OCI-LY7 (cell line): ENCODE measurements at regions not wholly inside any gene's neighbourhood (a gene's known extent, or its start where the extent isn't known, plus 50 kb on each side); places are given as distances from the start of the nearest gene placed in this dataset.

ENCODE experiments used
- EZH2phosphoT487 ChIP-seq: fragments of 200-600 bp; sonication (generic); IDR thresholded peaks from 2 replicates; pipeline ENCODE4 v1.6.1; 2018; ENCODE audit warnings: low read depth, borderline replicate concordance, mild to moderate bottlenecking, mixed run types, antibody characterized with exemption, low read length, moderate library complexity, mixed read lengths
- TF ChIP-seq, protein P1 (sequence below): fragments of 200-600 bp; sonication (generic); conservative IDR thresholded peaks from 2 replicates; pipeline ENCODE4 v1.5.1; 2014; ENCODE audit warnings: mild to moderate bottlenecking, antibody characterized with exemption, low read length, moderate library complexity, mixed read lengths

DNA sequence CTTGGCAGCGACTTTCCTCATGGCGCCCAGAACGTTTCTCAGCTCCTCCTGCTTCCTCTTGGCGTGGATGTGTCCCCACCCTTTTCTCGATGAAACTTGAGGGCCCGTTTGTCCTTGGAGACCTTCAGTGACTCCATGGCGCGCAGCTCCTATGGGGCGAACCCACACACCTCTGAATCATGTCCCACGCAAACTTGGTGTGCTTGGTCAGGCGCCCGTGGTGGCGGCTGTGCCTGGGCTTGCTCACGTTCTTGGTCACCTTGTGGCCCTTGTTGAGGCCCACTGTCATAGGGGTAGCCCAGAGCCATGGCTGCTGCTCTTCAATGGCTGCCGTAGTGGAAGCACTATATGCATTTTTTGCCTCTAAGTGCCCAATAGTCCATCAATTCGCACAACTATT is 117.5 kb upstream of the FOXP2 start:
- no peak for TF ChIP-seq EZH2phosphoT487
- TF ChIP-seq, protein P1, sequence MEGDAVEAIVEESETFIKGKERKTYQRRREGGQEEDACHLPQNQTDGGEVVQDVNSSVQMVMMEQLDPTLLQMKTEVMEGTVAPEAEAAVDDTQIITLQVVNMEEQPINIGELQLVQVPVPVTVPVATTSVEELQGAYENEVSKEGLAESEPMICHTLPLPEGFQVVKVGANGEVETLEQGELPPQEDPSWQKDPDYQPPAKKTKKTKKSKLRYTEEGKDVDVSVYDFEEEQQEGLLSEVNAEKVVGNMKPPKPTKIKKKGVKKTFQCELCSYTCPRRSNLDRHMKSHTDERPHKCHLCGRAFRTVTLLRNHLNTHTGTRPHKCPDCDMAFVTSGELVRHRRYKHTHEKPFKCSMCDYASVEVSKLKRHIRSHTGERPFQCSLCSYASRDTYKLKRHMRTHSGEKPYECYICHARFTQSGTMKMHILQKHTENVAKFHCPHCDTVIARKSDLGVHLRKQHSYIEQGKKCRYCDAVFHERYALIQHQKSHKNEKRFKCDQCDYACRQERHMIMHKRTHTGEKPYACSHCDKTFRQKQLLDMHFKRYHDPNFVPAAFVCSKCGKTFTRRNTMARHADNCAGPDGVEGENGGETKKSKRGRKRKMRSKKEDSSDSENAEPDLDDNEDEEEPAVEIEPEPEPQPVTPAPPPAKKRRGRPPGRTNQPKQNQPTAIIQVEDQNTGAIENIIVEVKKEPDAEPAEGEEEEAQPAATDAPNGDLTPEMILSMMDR = no peak
